ENCODE measurements at regions not wholly inside any gene's neighbourhood (a gene's known extent, or its start where the extent isn't known, plus 50 kb on each side); places are given as distances from the start of the nearest gene placed in this dataset.

DNA sequence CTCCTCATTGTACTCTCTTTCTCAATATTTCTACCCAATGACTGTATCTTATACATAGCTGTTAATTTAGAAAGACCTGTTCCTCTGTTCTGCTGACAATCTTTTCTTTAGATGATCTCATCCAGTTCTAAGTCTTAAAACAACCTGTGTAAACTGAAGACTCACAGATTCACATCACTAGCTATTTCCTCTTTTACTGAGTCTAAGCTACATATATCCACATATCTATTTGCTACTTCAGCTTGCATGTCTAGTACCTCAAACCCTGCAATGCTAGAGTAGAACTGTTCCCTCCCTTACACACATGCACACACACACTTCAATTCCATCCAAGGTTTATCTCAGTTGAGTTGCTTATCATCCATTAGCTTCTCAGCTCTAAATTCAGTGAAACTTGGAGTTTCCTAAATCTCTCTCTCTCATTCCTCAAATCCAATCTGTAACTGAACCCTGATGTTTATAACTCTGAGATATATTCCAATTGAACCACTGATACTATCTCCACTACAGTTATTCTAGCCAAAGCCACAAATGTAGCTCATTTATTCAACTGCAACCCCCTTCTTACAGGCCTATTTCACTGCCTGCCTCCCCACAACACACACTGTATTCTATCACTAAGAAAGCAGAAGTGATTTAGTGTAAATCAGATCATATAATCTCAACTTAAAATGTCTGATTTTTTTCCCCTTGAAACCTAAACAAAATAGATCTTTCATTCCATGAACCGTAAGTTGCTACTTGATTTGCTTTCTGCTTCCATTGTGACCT, 1036.8 kb upstream of the POT1 start:
- TF ChIP-seq CBX8 (IDR thresholded peaks at IDR 0.05) (no peak), EHF (CRISPR knock-in tag; IDR thresholded peaks at IDR 0.05) (no peak), RARB (CRISPR knock-in tag; IDR thresholded peaks at IDR 0.05) (no peak)
- ChIA-PET CTCF (no interaction called here), POLR2A (no interaction called here)
- Histone ChIP-seq H3K4me3 (no peak overlapping the region), H3K9me3 (no peaks in the 10 kb centered on the region), H3K4me2 (no peak overlapping the region), H3K27ac (no peak overlapping the region), H3K4me1 (no peaks in the 10 kb centered on the region)
- 10% methylated on average over 1 of the region's 1 CpG for WGBS (ENCODE audit: missing lambda C conversion rate)
- ATAC-seq (no peak), DNase-seq (ENCODE audit: low read depth in 1 of 2, low spot score in 1 of 2) (no peak), FAIRE-seq (no peak)

DNA sequence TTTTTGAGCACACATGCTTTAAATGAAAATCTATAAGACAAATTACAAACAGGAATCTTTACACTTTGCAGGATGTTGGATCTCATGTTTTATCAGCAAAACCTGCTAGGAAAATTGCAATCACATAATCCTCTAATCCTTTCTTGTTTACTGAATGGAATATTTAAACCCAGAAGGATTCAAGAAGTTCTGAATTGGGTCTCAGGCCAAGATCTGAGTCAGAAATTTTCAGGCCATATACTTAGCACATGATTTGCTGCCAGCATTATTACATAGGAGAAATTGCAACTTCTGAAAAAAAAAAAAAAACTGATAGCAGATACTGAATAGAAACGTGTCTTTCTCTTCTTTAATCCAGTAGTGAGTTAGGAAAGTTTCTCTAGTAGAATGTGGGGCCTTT, 1005.3 kb upstream of the POT1 start:
- 2% methylated on average over 1 of the region's 1 CpG for WGBS (ENCODE audit: missing lambda C conversion rate)
- H3K4me1 ChIP-seq = no peaks in the 10 kb centered on the region

DNA sequence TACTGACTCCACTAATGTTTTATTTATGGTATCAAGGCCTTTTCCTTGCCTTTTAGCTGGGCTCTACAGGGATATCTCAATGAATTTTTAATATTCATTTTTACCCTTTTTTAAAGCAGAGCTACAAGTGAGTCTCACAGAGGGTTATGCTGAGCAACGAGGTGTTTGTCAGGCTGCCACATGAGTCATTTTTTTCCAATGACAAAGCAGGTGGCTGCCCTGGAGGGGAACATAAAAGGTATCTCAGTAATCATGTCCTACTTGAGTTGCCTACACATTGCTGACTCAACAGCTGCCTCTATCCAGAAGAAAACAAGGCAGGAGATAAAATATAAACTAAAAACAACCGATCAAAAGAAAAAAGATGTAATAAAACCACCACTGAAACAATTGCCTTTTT, 1004.9 kb upstream of the POT1 start:
- no peak for FAIRE-seq
- DNase-seq (ENCODE audit: low read depth in 1 of 2, low spot score in 1 of 2) = no peak
- H3K27ac ChIP-seq = no peak overlapping the region
- 0% methylated on average over 2 of the region's 2 CpGs for WGBS (ENCODE audit: missing lambda C conversion rate)
- no peaks in the 10 kb centered on the region for H3K4me1 ChIP-seq
- H3K9me3 ChIP-seq = no peaks in the 10 kb centered on the region
- no peak for ATAC-seq
- ChIA-PET CTCF (no interaction called here), POLR2A (no interaction called here)
- H3K4me3 ChIP-seq = no peak overlapping the region
- no peak overlapping the region for H3K4me2 ChIP-seq
- no peak for TF ChIP-seq FOSL2 (IDR thresholded peaks at IDR 0.05)
- TF ChIP-seq FOSL2 (CRISPR knock-in tag; IDR thresholded peaks at IDR 0.05) = no peak
- TF ChIP-seq BHLHE40 (IDR thresholded peaks at IDR 0.05; ENCODE audit: low read depth, low read length) = no peak
- no peak for TF ChIP-seq NPAS2 (CRISPR knock-in tag; IDR thresholded peaks at IDR 0.05; ENCODE audit: borderline replicate concordance)
- no peak for TF ChIP-seq CBX2 (IDR thresholded peaks at IDR 0.05; ENCODE audit: borderline replicate concordance, low read depth)
- TF ChIP-seq RARB (CRISPR knock-in tag; IDR thresholded peaks at IDR 0.05) = no peak
- no peak for TF ChIP-seq KDM1A (IDR thresholded peaks at IDR 0.05; ENCODE audit: low read depth)
- TF ChIP-seq MAFK (IDR thresholded peaks at IDR 0.05; ENCODE audit: partially characterized antibody) = no peak
- TF ChIP-seq, protein P1, sequence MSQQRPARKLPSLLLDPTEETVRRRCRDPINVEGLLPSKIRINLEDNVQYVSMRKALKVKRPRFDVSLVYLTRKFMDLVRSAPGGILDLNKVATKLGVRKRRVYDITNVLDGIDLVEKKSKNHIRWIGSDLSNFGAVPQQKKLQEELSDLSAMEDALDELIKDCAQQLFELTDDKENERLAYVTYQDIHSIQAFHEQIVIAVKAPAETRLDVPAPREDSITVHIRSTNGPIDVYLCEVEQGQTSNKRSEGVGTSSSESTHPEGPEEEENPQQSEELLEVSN (IDR thresholded peaks at IDR 0.05; ENCODE audit: borderline replicate concordance, low read depth) = no peak
- TF ChIP-seq TFCP2L1 (CRISPR knock-in tag; IDR thresholded peaks at IDR 0.05) = no peak
- no peak for TF ChIP-seq EP300 (IDR thresholded peaks at IDR 0.05)
- TF ChIP-seq, protein P2, sequence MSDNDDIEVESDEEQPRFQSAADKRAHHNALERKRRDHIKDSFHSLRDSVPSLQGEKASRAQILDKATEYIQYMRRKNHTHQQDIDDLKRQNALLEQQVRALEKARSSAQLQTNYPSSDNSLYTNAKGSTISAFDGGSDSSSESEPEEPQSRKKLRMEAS (IDR thresholded peaks at IDR 0.05) = no peak

More for the DNA sequence above, 1005.3 kb upstream of the POT1 start:
- no peak for DNase-seq (ENCODE audit: low read depth in 1 of 2, low spot score in 1 of 2)
- ATAC-seq = no peak
- CTCF ChIA-PET = no interaction called here
- POLR2A ChIA-PET = no interaction called here
- no peaks in the 10 kb centered on the region for H3K9me3 ChIP-seq
- FAIRE-seq = no peak
- no peak overlapping the region for H3K4me3 ChIP-seq
- TF ChIP-seq TFCP2L1 (CRISPR knock-in tag; IDR thresholded peaks at IDR 0.05) = no peak
- TF ChIP-seq, protein P3, sequence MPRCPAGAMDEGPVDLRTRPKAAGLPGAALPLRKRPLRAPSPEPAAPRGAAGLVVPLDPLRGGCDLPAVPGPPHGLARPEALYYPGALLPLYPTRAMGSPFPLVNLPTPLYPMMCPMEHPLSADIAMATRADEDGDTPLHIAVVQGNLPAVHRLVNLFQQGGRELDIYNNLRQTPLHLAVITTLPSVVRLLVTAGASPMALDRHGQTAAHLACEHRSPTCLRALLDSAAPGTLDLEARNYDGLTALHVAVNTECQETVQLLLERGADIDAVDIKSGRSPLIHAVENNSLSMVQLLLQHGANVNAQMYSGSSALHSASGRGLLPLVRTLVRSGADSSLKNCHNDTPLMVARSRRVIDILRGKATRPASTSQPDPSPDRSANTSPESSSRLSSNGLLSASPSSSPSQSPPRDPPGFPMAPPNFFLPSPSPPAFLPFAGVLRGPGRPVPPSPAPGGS (IDR thresholded peaks at IDR 0.05) = no peak
- TF ChIP-seq HEYL (CRISPR knock-in tag; IDR thresholded peaks at IDR 0.05) = no peak
- no peak for TF ChIP-seq RFX5 (IDR thresholded peaks at IDR 0.05)
- no peak for TF ChIP-seq ZC3H11A (IDR thresholded peaks at IDR 0.05)
- TF ChIP-seq KDM1A (IDR thresholded peaks at IDR 0.05; ENCODE audit: low read depth) = no peak
- TF ChIP-seq RCOR1 (IDR thresholded peaks at IDR 0.05; ENCODE audit: low read depth, low read length) = no peak
- H3K4me2 ChIP-seq = no peak overlapping the region
- H3K27ac ChIP-seq = no peak overlapping the region

DNA sequence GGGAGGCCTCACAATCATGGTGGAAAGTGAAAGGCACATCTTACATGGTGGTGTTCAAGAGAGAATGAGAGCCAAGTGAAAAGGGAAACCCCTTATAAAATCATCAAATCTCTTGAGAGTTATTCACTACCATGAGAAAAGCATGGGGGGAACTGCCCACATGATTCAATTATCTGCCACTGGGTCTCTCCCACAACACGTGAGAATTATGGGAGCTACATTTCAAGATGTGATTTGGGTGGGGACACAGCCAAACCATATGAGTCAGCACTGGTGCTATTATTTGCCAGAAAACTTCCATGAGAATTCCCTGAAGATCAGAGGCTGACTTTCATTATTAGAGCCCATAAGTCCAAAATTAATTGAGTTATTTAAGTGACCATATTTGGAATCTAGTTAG, 1001.2 kb upstream of the POT1 start:
- H3K4me2 ChIP-seq = no peak overlapping the region
- H3K9me3 ChIP-seq = no peaks in the 10 kb centered on the region
- POLR2A ChIA-PET = no interaction called here
- ATAC-seq = no peak
- H3K4me3 ChIP-seq = no peak overlapping the region
- H3K27ac ChIP-seq = no peak overlapping the region
- H3K4me1 ChIP-seq = no peaks in the 10 kb centered on the region
- TF ChIP-seq JUN (IDR thresholded peaks at IDR 0.05) = no peak
- no peak for TF ChIP-seq CHD4 (IDR thresholded peaks at IDR 0.05; ENCODE audit: borderline replicate concordance)
- no peak for FAIRE-seq
- DNase-seq (ENCODE audit: low read depth in 1 of 2, low spot score in 1 of 2) = no peak
- WGBS (ENCODE audit: missing lambda C conversion rate) = 0% methylated on average over 1 of the region's 1 CpG
- CTCF ChIA-PET = no interaction called here
